ENCODE measurements at regions not wholly inside any gene's neighbourhood (a gene's known extent, or its start where the extent isn't known, plus 50 kb on each side); places are given as distances from the start of the nearest gene placed in this dataset.
"Not testable (repeated sequence)": the region's sequence is repeated elsewhere in the genome, so short reads cannot be mapped to it uniquely, and the experiment has no call there.

DNA sequence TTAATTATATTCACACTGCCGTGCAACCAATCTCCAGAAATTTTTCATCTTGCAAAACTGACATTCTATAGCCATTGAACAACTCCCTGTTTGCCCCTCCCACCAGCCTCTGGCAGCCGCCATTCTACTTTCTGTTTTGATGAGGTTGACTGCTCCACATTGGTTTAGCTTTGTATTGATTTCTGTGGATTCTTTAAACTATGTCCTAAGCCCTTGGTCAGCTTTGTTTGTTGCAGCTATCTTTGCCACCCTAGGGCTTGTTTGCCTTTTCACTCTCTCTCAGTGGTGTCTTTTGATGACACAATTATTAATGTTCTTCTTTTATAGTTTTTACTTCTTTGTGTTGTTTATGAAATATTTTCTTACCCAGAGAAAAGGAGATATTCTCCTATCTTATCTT is 152.8 kb upstream of the PLGLB1 start:
- H3K27me3 ChIP-seq, H3K36me3 ChIP-seq: not testable (repeated sequence)

GRCh38 chr2:87183373-87183772 is 161.7 kb upstream of the PLGLB1 start:
- H3K36me3 ChIP-seq; H3K27me3 ChIP-seq; H3K9me3 ChIP-seq; H3K4me3 ChIP-seq; DNase-seq; H3K27ac ChIP-seq; H3K4me1 ChIP-seq; intact Hi-C loops (cut with DNase I; ENCODE audit: low total_unique reads): not testable (repeated sequence)

More for the DNA sequence above, 152.8 kb upstream of the PLGLB1 start:
- H3K4me3 ChIP-seq; H3K27ac ChIP-seq; H3K9me3 ChIP-seq; DNase-seq; H3K4me1 ChIP-seq; intact Hi-C loops (cut with DNase I; ENCODE audit: low total_unique reads): not testable (repeated sequence)

GRCh38 chr2:87184260-87184659 is 162.6 kb upstream of the PLGLB1 start:
- H3K9me3 ChIP-seq; DNase-seq; intact Hi-C loops (cut with DNase I; ENCODE audit: low total_unique reads); H3K27me3 ChIP-seq; H3K27ac ChIP-seq; H3K4me1 ChIP-seq; H3K36me3 ChIP-seq; H3K4me3 ChIP-seq: not testable (repeated sequence)

DNA sequence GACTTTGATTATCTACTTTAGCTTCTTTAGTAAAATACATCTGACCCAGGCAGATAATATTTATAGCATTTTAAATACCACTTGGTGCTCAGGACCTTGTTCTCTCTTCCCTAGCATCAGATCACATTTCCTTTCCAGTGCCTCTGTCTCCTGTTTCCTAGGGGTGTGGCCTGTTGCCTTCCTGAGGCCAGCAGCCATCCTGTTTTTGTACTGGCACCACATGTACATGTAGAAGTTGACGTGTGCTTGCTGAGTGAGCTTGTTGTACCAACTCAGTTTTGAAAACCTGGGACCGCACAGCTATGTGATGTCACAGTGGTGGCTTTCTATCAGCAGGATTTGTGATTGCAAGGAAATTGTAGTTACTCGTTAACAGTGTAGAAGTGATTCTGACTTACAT is 167.6 kb upstream of the PLGLB1 start:
- intact Hi-C loops (cut with DNase I; ENCODE audit: low total_unique reads), result not testable (repeated sequence)

GRCh38 chr2:87193336-87193735 is 171.7 kb upstream of the PLGLB1 start:
- DNase-seq; intact Hi-C loops (cut with DNase I; ENCODE audit: low total_unique reads); H3K4me1 ChIP-seq; H3K27me3 ChIP-seq; H3K9me3 ChIP-seq; H3K4me3 ChIP-seq; H3K36me3 ChIP-seq; H3K27ac ChIP-seq: not testable (repeated sequence)

More for the DNA sequence above, 167.6 kb upstream of the PLGLB1 start:
- H3K4me3 ChIP-seq, H3K4me1 ChIP-seq, H3K36me3 ChIP-seq, DNase-seq, H3K9me3 ChIP-seq, H3K27me3 ChIP-seq, H3K27ac ChIP-seq: not testable (repeated sequence)

- DNase-seq; H3K4me3 ChIP-seq; H3K27ac ChIP-seq; H3K4me1 ChIP-seq; H3K9me3 ChIP-seq; H3K36me3 ChIP-seq; H3K27me3 ChIP-seq; intact Hi-C loops (cut with DNase I; ENCODE audit: low total_unique reads): not testable (repeated sequence)
Measured at GRCh38 chr2:87194254-87194999, 172.8 kb upstream of the PLGLB1 start.

- H3K9me3 ChIP-seq; intact Hi-C loops (cut with DNase I; ENCODE audit: low total_unique reads); DNase-seq; H3K36me3 ChIP-seq; H3K27me3 ChIP-seq; H3K27ac ChIP-seq; H3K4me3 ChIP-seq; H3K4me1 ChIP-seq: not testable (repeated sequence)
Measured at GRCh38 chr2:87196720-87197388, 175.2 kb upstream of the PLGLB1 start.

- H3K4me3 ChIP-seq; DNase-seq; H3K9me3 ChIP-seq; intact Hi-C loops (cut with DNase I; ENCODE audit: low total_unique reads); H3K27ac ChIP-seq; H3K36me3 ChIP-seq; H3K4me1 ChIP-seq; H3K27me3 ChIP-seq: not testable (repeated sequence)
Measured at GRCh38 chr2:87198422-87198821, 176.8 kb upstream of the PLGLB1 start.

DNA sequence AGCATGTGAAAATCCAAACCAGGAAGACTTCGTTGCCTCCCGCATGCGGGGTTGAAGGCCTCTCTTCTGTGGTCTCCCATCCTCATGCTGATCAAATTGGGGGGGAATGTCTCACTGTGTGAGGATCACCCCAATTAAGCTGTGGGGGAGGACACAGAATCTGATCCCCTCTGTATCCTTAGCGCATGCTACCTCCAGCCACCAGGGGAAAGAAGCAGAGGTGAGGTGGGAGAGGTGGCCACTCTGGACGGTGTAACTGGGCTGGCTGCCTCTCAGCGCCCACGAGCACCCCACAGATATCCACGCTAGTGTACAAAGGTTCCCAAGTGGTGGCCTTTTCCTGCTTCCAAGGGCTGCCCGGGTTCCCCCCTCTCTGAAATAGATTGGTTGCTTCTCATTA is 177.6 kb upstream of the PLGLB1 start:
- H3K27me3 ChIP-seq; H3K27ac ChIP-seq; intact Hi-C loops (cut with DNase I; ENCODE audit: low total_unique reads); H3K9me3 ChIP-seq; H3K4me1 ChIP-seq; H3K36me3 ChIP-seq; H3K4me3 ChIP-seq; DNase-seq: not testable (repeated sequence)

DNA sequence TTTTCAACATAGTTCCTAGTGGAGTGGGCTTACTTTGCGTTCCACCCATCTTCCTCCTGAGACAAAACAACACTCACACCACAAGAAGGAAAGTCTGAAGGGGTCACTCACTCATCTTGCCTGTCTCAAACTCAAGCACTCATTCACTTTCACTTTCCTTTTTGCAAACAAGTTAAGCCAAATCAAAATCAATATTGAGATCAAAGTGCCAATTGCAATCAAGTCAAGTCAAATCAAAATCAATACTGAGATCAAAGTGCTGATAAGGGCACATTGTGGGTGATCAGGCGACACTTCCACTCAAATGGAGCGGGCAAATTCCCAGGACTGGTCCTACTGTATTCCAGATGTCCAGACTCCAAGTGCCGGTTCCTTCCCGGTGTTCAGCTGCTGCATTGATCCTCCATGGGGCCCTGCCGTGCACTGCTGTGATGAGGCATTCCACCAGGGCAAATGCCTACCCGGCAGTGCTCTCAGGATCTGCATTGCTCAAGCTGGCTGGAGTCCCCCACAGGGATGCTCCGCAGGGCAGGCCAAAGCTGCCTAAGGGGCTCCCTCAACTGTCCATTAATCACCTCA is 183.0 kb upstream of the PLGLB1 start:
- H3K9me3 ChIP-seq; H3K4me1 ChIP-seq; intact Hi-C loops (cut with DNase I; ENCODE audit: low total_unique reads); DNase-seq; H3K27me3 ChIP-seq; H3K27ac ChIP-seq; H3K36me3 ChIP-seq; H3K4me3 ChIP-seq: not testable (repeated sequence)

DNA sequence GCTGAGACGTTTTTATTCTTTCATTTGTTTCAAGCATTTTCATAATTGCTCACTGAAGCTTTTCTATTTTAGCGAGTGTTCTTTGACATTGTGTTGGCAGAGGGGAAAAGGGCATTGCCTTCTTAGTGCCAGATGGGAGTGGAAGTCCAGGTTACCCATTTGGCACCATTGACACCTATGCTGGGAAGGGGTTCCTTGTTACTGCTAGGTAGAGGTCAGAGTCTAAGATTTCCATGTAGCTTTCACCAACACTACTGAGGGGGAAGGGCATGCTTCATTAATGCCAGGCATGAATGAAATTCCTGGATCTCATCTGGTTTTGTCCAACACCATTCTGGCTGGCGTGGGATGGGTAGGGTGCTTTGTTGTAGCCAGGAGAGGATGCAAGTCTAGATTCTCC is 191.3 kb upstream of the PLGLB1 start:
- H3K9me3 ChIP-seq; H3K4me1 ChIP-seq; H3K4me3 ChIP-seq; DNase-seq; intact Hi-C loops (cut with DNase I; ENCODE audit: low total_unique reads); H3K36me3 ChIP-seq; H3K27ac ChIP-seq; H3K27me3 ChIP-seq: not testable (repeated sequence)

GRCh38 chr2:87217005-87217404 is 195.4 kb upstream of the PLGLB1 start:
- H3K9me3 ChIP-seq; H3K36me3 ChIP-seq; intact Hi-C loops (cut with DNase I; ENCODE audit: low total_unique reads); H3K4me3 ChIP-seq; H3K27ac ChIP-seq; DNase-seq; H3K4me1 ChIP-seq; H3K27me3 ChIP-seq: not testable (repeated sequence)
